Activated CD4-positive, alpha-beta memory T cell treated with anti-CD3 and anti-CD28 coated beads, Interleukin-2, amount 10 ng/mL, durations not matched to agents 7 days and 5 days (primary cell): ENCODE measurements at regions not wholly inside any gene's neighbourhood (a gene's known extent, or its start where the extent isn't known, plus 50 kb on each side); places are given as distances from the start of the nearest gene placed in this dataset.

Experiments
- CTCF ChIA-PET: fragments of 350-600 bp; sonication (Branson Sonifier 250); formaldehyde crosslinking; loops from one replicate; lab custom pipeline; 2021; ENCODE audit warnings: antibody characterized with exemption, inconsistent platforms; lab: Charles Lee
- POLR2A ChIA-PET: fragments of 350-600 bp; sonication (Branson Sonifier 250); formaldehyde crosslinking; loops from one replicate; lab custom pipeline; 2021; ENCODE audit warnings: antibody characterized with exemption; lab: Charles Lee
- DNase-seq: peaks from one replicate; pipeline ENCODE4 v3.0.0-alpha.2; 2020
- H3K27ac Mint-ChIP-seq: one replicate; pipeline ENCODE4 v1.8.0; 2021; ENCODE audit warnings: mild to moderate bottlenecking, mixed read lengths
- H3K27me3 Mint-ChIP-seq: one replicate; pipeline ENCODE4 v1.8.0; 2021; ENCODE audit warnings: mixed read lengths
- H3K36me3 Mint-ChIP-seq: one replicate; pipeline ENCODE4 v1.8.0; 2021; ENCODE audit warnings: low read depth, mixed read lengths
- H3K4me1 Mint-ChIP-seq: one replicate; pipeline ENCODE4 v1.8.0; 2021; ENCODE audit warnings: mixed read lengths
- H3K4me3 Mint-ChIP-seq: one replicate; pipeline ENCODE4 v1.8.0; 2021; ENCODE audit warnings: mild to moderate bottlenecking, mixed read lengths
- H3K9me3 Mint-ChIP-seq: one replicate; pipeline ENCODE4 v1.8.0; 2021; ENCODE audit warnings: mixed read lengths

- Mint-ChIP-seq H3K4me3 (no peak overlapping the region), H3K4me1 (peaks cover 3% of the 10 kb centered on the region), H3K36me3 (no peaks in the 10 kb centered on the region), H3K27me3 (peaks cover 29% of the 10 kb centered on the region), H3K9me3 (no peaks in the 10 kb centered on the region), H3K27ac (no peak overlapping the region)
- DNase-seq, result no peak
- ChIA-PET POLR2A (no interaction called here), CTCF (no interaction called here)
Observed at GRCh38 chr20:57904314-57905105, 194.7 kb upstream of the PMEPA1 start.

- no peak overlapping the region for H3K4me3 Mint-ChIP-seq
- DNase-seq, result no peak
- ChIA-PET POLR2A (no interaction called here), CTCF (no interaction called here)
- no peaks in the 10 kb centered on the region for H3K36me3 Mint-ChIP-seq
- H3K4me1 Mint-ChIP-seq, result peaks cover 3% of the 10 kb centered on the region
- H3K27me3 Mint-ChIP-seq, result peaks cover 32% of the 10 kb centered on the region
- H3K27ac Mint-ChIP-seq, result no peak overlapping the region
- H3K9me3 Mint-ChIP-seq, result no peaks in the 10 kb centered on the region
Observed at GRCh38 chr20:57902473-57902872, 192.7 kb upstream of the PMEPA1 start.

GRCh38 chr20:57901526-57901925, 191.7 kb upstream of the PMEPA1 start:
- H3K4me1 Mint-ChIP-seq, result peaks cover 3% of the 10 kb centered on the region
- no peak for DNase-seq
- H3K27me3 Mint-ChIP-seq, result peaks cover 31% of the 10 kb centered on the region
- no peak overlapping the region for H3K4me3 Mint-ChIP-seq
- ChIA-PET CTCF (no interaction called here), POLR2A (no interaction called here)
- no peaks in the 10 kb centered on the region for H3K9me3 Mint-ChIP-seq
- H3K36me3 Mint-ChIP-seq, result no peaks in the 10 kb centered on the region
- H3K27ac Mint-ChIP-seq, result no peak overlapping the region

- POLR2A ChIA-PET, result no interaction called here
Observed at GRCh38 chr20:57900226-57900905, 190.6 kb upstream of the PMEPA1 start.

GRCh38 chr20:57899554-57899953, 189.7 kb upstream of the PMEPA1 start:
- Mint-ChIP-seq H3K36me3 (no peaks in the 10 kb centered on the region), H3K9me3 (no peaks in the 10 kb centered on the region), H3K4me1 (peaks cover 3% of the 10 kb centered on the region), H3K27ac (no peak overlapping the region), H3K4me3 (no peak overlapping the region), H3K27me3 (peaks cover 13% of the 10 kb centered on the region)
- no peak for DNase-seq
- CTCF ChIA-PET, result no interaction called here
- POLR2A ChIA-PET, result no interaction called here

More at GRCh38 chr20:57900226-57900905, 190.6 kb upstream of the PMEPA1 start:
- no peaks in the 10 kb centered on the region for H3K9me3 Mint-ChIP-seq
- H3K27me3 Mint-ChIP-seq, result peaks cover 21% of the 10 kb centered on the region
- DNase-seq, result no peak
- peaks cover 3% of the 10 kb centered on the region for H3K4me1 Mint-ChIP-seq
- H3K27ac Mint-ChIP-seq, result no peak overlapping the region
- CTCF ChIA-PET, result no interaction called here
- no peaks in the 10 kb centered on the region for H3K36me3 Mint-ChIP-seq
- no peak overlapping the region for H3K4me3 Mint-ChIP-seq

- no peaks in the 10 kb centered on the region for H3K36me3 Mint-ChIP-seq
- DNase-seq, result no peak
- ChIA-PET POLR2A (no interaction called here), CTCF (no interaction called here)
- peaks cover 3% of the 10 kb centered on the region for H3K4me1 Mint-ChIP-seq
- peaks cover 5% of the 10 kb centered on the region for H3K27me3 Mint-ChIP-seq
- H3K4me3 Mint-ChIP-seq, result no peak overlapping the region
- no peak overlapping the region for H3K27ac Mint-ChIP-seq
- H3K9me3 Mint-ChIP-seq, result no peaks in the 10 kb centered on the region
Observed at GRCh38 chr20:57898332-57898731, 188.5 kb upstream of the PMEPA1 start.

- POLR2A ChIA-PET, result no interaction called here
Observed at GRCh38 chr20:57897891-57898290, 188.1 kb upstream of the PMEPA1 start.

GRCh38 chr20:57897156-57897874, 187.5 kb upstream of the PMEPA1 start:
- Mint-ChIP-seq H3K4me1 (peaks cover 2% of the 10 kb centered on the region), H3K27ac (no peak overlapping the region), H3K27me3 (peaks cover 5% of the 10 kb centered on the region), H3K36me3 (no peaks in the 10 kb centered on the region), H3K4me3 (no peak overlapping the region), H3K9me3 (no peaks in the 10 kb centered on the region)
- ChIA-PET CTCF (no interaction called here), POLR2A (no interaction called here)
- no peak for DNase-seq

More at GRCh38 chr20:57897891-57898290, 188.1 kb upstream of the PMEPA1 start:
- no peak for DNase-seq
- peaks cover 5% of the 10 kb centered on the region for H3K27me3 Mint-ChIP-seq
- H3K9me3 Mint-ChIP-seq, result no peaks in the 10 kb centered on the region
- peaks cover 3% of the 10 kb centered on the region for H3K4me1 Mint-ChIP-seq
- CTCF ChIA-PET, result no interaction called here
- H3K27ac Mint-ChIP-seq, result no peak overlapping the region
- H3K4me3 Mint-ChIP-seq, result no peak overlapping the region
- no peaks in the 10 kb centered on the region for H3K36me3 Mint-ChIP-seq

GRCh38 chr20:57896563-57896962, 186.7 kb upstream of the PMEPA1 start:
- no peak overlapping the region for H3K27ac Mint-ChIP-seq
- ChIA-PET POLR2A (no interaction called here), CTCF (no interaction called here)
- H3K9me3 Mint-ChIP-seq, result no peaks in the 10 kb centered on the region
- H3K36me3 Mint-ChIP-seq, result no peaks in the 10 kb centered on the region
- peaks cover 5% of the 10 kb centered on the region for H3K27me3 Mint-ChIP-seq
- no peak for DNase-seq
- H3K4me1 Mint-ChIP-seq, result no peaks in the 10 kb centered on the region
- H3K4me3 Mint-ChIP-seq, result no peak overlapping the region

- peaks cover 5% of the 10 kb centered on the region for H3K27me3 Mint-ChIP-seq
- no peaks in the 10 kb centered on the region for H3K9me3 Mint-ChIP-seq
- ChIA-PET POLR2A (no interaction called here), CTCF (no interaction called here)
- no peak overlapping the region for H3K4me3 Mint-ChIP-seq
- no peak overlapping the region for H3K27ac Mint-ChIP-seq
- DNase-seq, result no peak
- no peaks in the 10 kb centered on the region for H3K4me1 Mint-ChIP-seq
- no peaks in the 10 kb centered on the region for H3K36me3 Mint-ChIP-seq
Observed at GRCh38 chr20:57896017-57896416, 186.2 kb upstream of the PMEPA1 start.

GRCh38 chr20:57895161-57895855, 185.5 kb upstream of the PMEPA1 start:
- no peak overlapping the region for H3K4me3 Mint-ChIP-seq
- H3K4me1 Mint-ChIP-seq, result no peaks in the 10 kb centered on the region

GRCh38 chr20:57894522-57894921, 184.7 kb upstream of the PMEPA1 start:
- H3K9me3 Mint-ChIP-seq, result no peaks in the 10 kb centered on the region
- no peak overlapping the region for H3K4me3 Mint-ChIP-seq
- H3K4me1 Mint-ChIP-seq, result no peaks in the 10 kb centered on the region
- CTCF ChIA-PET, result no interaction called here
- POLR2A ChIA-PET, result no interaction called here
- H3K27me3 Mint-ChIP-seq, result peaks cover 3% of the 10 kb centered on the region
- DNase-seq, result no peak
- H3K36me3 Mint-ChIP-seq, result no peaks in the 10 kb centered on the region
- H3K27ac Mint-ChIP-seq, result no peak overlapping the region

More at GRCh38 chr20:57895161-57895855, 185.5 kb upstream of the PMEPA1 start:
- Mint-ChIP-seq H3K9me3 (no peaks in the 10 kb centered on the region), H3K36me3 (no peaks in the 10 kb centered on the region), H3K27ac (no peak overlapping the region), H3K27me3 (peaks cover 4% of the 10 kb centered on the region)
- POLR2A ChIA-PET, result no interaction called here
- no peak for DNase-seq
- CTCF ChIA-PET, result no interaction called here

- POLR2A ChIA-PET, result no interaction called here
- no peaks in the 10 kb centered on the region for H3K27me3 Mint-ChIP-seq
- no peak overlapping the region for H3K27ac Mint-ChIP-seq
Observed at GRCh38 chr20:57894096-57894495, 184.3 kb upstream of the PMEPA1 start.

More at GRCh38 chr20:57894096-57894495, 184.3 kb upstream of the PMEPA1 start:
- H3K4me3 Mint-ChIP-seq, result no peak overlapping the region
- no peaks in the 10 kb centered on the region for H3K4me1 Mint-ChIP-seq
- no peaks in the 10 kb centered on the region for H3K36me3 Mint-ChIP-seq
- H3K9me3 Mint-ChIP-seq, result no peaks in the 10 kb centered on the region
- CTCF ChIA-PET, result no interaction called here
- DNase-seq, result no peak
